HEK293 (cell line): ENCODE measurements at regions not wholly inside any gene's neighbourhood (a gene's known extent, or its start where the extent isn't known, plus 50 kb on each side); places are given as distances from the start of the nearest gene placed in this dataset.

Experiments used
- CTCF ChIA-PET: fragments of 350-600 bp; formaldehyde crosslinking; extraction: SDS; loops from one replicate; lab custom pipeline; 2021; ENCODE audit warnings: antibody characterized with exemption; lab: Yijun Ruan, JAX
- POLR2A ChIA-PET: fragments of 300-600 bp; formaldehyde crosslinking; extraction: SDS; loops from one replicate; lab custom pipeline; 2020; ENCODE audit warnings: antibody characterized with exemption, inconsistent platforms; lab: Yijun Ruan, JAX
- H3K27ac ChIP-seq: fragments of 200-500 bp; sonication (Bioruptor generic); 2 replicates; pipeline ENCODE4 v1.5.1; 2014; ENCODE audit warnings: low read depth, low read length, control low read depth, inconsistent platforms; ENCODE audit errors: extremely low read depth
- H3K36me3 ChIP-seq, 2 experiments: fragments of 200-500 bp in 1 of 2; sonication (Bioruptor generic) in 1 of 2; 1 replicate in 1 of 2; 2 replicates in 1 of 2; pipeline ENCODE4 v1.5.1; 2014 to 2017; ENCODE audit warnings: inconsistent platforms in 2 of 2, low read length in 2 of 2; ENCODE audit not compliant: control insufficient read depth in 2 of 2, insufficient read depth in 1 of 2
- H3K4me1 ChIP-seq: fragments of 200-500 bp; sonication (Bioruptor generic); 2 replicates; pipeline ENCODE4 v1.5.1; 2014; ENCODE audit warnings: mild to moderate bottlenecking, low read length, inconsistent platforms; ENCODE audit not compliant: control insufficient read depth, insufficient read depth
- H3K4me3 ChIP-seq: 2 replicates; pipeline ENCODE4 v1.5.1; 2011; ENCODE audit warnings: low read depth, mild to moderate bottlenecking, control low read depth, low read length, moderate library complexity
- H3K9me3 ChIP-seq: fragments of 200-500 bp; sonication (Bioruptor generic); 2 replicates; pipeline ENCODE4 v1.5.1; 2014; ENCODE audit warnings: low read depth, low read length, inconsistent platforms; ENCODE audit not compliant: control insufficient read depth, insufficient read depth
- CTCF ChIP-seq: fragments of 450-650 bp; formaldehyde crosslinking; IDR thresholded peaks from 2 replicates; pipeline ENCODE4 v1.5.1; 2016; ENCODE audit warnings: missing biosample characterization, missing genetic modification characterization
- RBAK ChIP-seq: fragments of 450-650 bp; formaldehyde crosslinking; IDR thresholded peaks from 2 replicates; pipeline ENCODE4 v1.5.1; 2016; ENCODE audit warnings: missing biosample characterization, missing genetic modification characterization
- SALL2 ChIP-seq: fragments of 450-650 bp; formaldehyde crosslinking; IDR thresholded peaks from 2 replicates; pipeline ENCODE4 v1.5.0; 2017; ENCODE audit warnings: missing biosample characterization, mild to moderate bottlenecking, missing genetic modification characterization, borderline replicate concordance
- SP3 ChIP-seq: fragments of 450-650 bp; formaldehyde crosslinking; IDR thresholded peaks from 2 replicates; pipeline ENCODE4 v1.5.1; 2016; ENCODE audit warnings: missing biosample characterization, missing genetic modification characterization
- TCF7L2 ChIP-seq: IDR thresholded peaks from 2 replicates; pipeline ENCODE4 v1.6.1; 2011; ENCODE audit warnings: low read depth, mild to moderate bottlenecking, inconsistent platforms, low read length, moderate library complexity, borderline replicate concordance
- WT1 ChIP-seq: fragments of 450-650 bp; formaldehyde crosslinking; IDR thresholded peaks from 2 replicates; pipeline ENCODE4 v1.5.1; 2016; ENCODE audit warnings: missing biosample characterization, missing genetic modification characterization
- ZBTB21 ChIP-seq: fragments of 450-650 bp; formaldehyde crosslinking; IDR thresholded peaks from 2 replicates; pipeline ENCODE4 v1.5.1; 2017; ENCODE audit warnings: missing biosample characterization, missing genetic modification characterization
- ZBTB6 ChIP-seq: fragments of 450-650 bp; formaldehyde crosslinking; IDR thresholded peaks from 2 replicates; pipeline ENCODE4 v1.5.1; 2017; ENCODE audit warnings: missing biosample characterization, missing genetic modification characterization
- ZBTB8A ChIP-seq: fragments of 450-650 bp; formaldehyde crosslinking; IDR thresholded peaks from 2 replicates; pipeline ENCODE4 v1.5.1; 2016; ENCODE audit warnings: missing biosample characterization, missing genetic modification characterization
- ZIC2 ChIP-seq: fragments of 450-650 bp; formaldehyde crosslinking; IDR thresholded peaks from 2 replicates; pipeline ENCODE4 v1.5.1; 2016; ENCODE audit warnings: missing biosample characterization, missing genetic modification characterization
- ZNF10 ChIP-seq: fragments of 450-650 bp; formaldehyde crosslinking; IDR thresholded peaks from 2 replicates; pipeline ENCODE4 v1.5.1; 2017; ENCODE audit warnings: missing biosample characterization, missing genetic modification characterization
- ZNF16 ChIP-seq: fragments of 450-650 bp; formaldehyde crosslinking; IDR thresholded peaks from 2 replicates; pipeline ENCODE4 v1.5.1; 2016; ENCODE audit warnings: low read depth, missing biosample characterization, missing genetic modification characterization
- ZNF391 ChIP-seq: fragments of 450-650 bp; formaldehyde crosslinking; IDR thresholded peaks from 2 replicates; pipeline ENCODE4 v1.5.1; 2016; ENCODE audit warnings: low read depth, missing biosample characterization, missing genetic modification characterization, borderline replicate concordance
- ZNF624 ChIP-seq: fragments of 450-650 bp; formaldehyde crosslinking; IDR thresholded peaks from 2 replicates; pipeline ENCODE4 v1.5.1; 2017; ENCODE audit warnings: missing biosample characterization, missing genetic modification characterization
- ZNF677 ChIP-seq: fragments of 450-650 bp; IDR thresholded peaks from 2 replicates; pipeline ENCODE4 v1.5.0; 2018; ENCODE audit warnings: missing biosample characterization, mild to moderate bottlenecking, missing genetic modification characterization, moderate library complexity
- ZNF76 ChIP-seq: fragments of 450-650 bp; formaldehyde crosslinking; IDR thresholded peaks from 2 replicates; pipeline ENCODE4; 2016; ENCODE audit warnings: low read depth, missing biosample characterization, missing genetic modification characterization, borderline replicate concordance
- TF ChIP-seq, protein P1 (sequence below): fragments of 450-650 bp; formaldehyde crosslinking; IDR thresholded peaks from 2 replicates; pipeline ENCODE4; 2016; ENCODE audit warnings: missing biosample characterization, missing genetic modification characterization
- TF ChIP-seq, protein P2 (sequence below): fragments of 450-650 bp; formaldehyde crosslinking; IDR thresholded peaks from 2 replicates; pipeline ENCODE4 v1.5.1; 2016; ENCODE audit warnings: missing biosample characterization, missing genetic modification characterization
- TF ChIP-seq, protein P3 (sequence below): fragments of 450-650 bp; formaldehyde crosslinking; IDR thresholded peaks from 2 replicates; pipeline ENCODE4 v1.5.1; 2016; ENCODE audit warnings: missing biosample characterization, missing genetic modification characterization, borderline replicate concordance

GRCh38 chr13:112205990-112206389 lies 139.0 kb downstream of the SOX1 start:
- ChIA-PET POLR2A (no interaction called here), CTCF (interaction anchor here (0.6 kb wide), 1 partner anchor 267 kb away, joined by 4 read pairs; no protein-coding TSS in a partner anchor)
- H3K4me3 ChIP-seq: no peak overlapping the region
- TF ChIP-seq, protein P1, sequence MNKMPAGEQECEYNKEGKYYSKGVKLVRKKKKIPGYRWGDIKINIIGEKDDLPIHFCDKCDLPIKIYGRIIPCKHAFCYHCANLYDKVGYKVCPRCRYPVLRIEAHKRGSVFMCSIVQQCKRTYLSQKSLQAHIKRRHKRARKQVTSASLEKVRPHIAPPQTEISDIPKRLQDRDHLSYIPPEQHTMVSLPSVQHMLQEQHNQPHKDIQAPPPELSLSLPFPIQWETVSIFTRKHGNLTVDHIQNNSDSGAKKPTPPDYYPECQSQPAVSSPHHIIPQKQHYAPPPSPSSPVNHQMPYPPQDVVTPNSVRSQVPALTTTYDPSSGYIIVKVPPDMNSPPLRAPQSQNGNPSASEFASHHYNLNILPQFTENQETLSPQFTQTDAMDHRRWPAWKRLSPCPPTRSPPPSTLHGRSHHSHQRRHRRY (tag by site-specific recombination): no peak
- TF ChIP-seq ZNF677 (no peak), ZNF16 (tag by site-specific recombination) (no peak), WT1 (no peak), ZNF76 (tag by site-specific recombination) (no peak), TCF7L2 (no peak), RBAK (tag by site-specific recombination) (no peak), ZIC2 (tag by site-specific recombination) (no peak), ZBTB8A (tag by site-specific recombination) (no peak), SP3 (tag by site-specific recombination) (no peak), ZBTB6 (no peak), ZNF391 (tag by site-specific recombination) (no peak), ZBTB21 (tag by site-specific recombination) (no peak), ZNF624 (no peak), SALL2 (tag by site-specific recombination) (no peak), CTCF (tag by site-specific recombination) (no peak), ZNF10 (tag by site-specific recombination) (no peak)
- TF ChIP-seq, protein P2, sequence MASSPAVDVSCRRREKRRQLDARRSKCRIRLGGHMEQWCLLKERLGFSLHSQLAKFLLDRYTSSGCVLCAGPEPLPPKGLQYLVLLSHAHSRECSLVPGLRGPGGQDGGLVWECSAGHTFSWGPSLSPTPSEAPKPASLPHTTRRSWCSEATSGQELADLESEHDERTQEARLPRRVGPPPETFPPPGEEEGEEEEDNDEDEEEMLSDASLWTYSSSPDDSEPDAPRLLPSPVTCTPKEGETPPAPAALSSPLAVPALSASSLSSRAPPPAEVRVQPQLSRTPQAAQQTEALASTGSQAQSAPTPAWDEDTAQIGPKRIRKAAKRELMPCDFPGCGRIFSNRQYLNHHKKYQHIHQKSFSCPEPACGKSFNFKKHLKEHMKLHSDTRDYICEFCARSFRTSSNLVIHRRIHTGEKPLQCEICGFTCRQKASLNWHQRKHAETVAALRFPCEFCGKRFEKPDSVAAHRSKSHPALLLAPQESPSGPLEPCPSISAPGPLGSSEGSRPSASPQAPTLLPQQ (tag by site-specific recombination): no peak
- TF ChIP-seq, protein P3, sequence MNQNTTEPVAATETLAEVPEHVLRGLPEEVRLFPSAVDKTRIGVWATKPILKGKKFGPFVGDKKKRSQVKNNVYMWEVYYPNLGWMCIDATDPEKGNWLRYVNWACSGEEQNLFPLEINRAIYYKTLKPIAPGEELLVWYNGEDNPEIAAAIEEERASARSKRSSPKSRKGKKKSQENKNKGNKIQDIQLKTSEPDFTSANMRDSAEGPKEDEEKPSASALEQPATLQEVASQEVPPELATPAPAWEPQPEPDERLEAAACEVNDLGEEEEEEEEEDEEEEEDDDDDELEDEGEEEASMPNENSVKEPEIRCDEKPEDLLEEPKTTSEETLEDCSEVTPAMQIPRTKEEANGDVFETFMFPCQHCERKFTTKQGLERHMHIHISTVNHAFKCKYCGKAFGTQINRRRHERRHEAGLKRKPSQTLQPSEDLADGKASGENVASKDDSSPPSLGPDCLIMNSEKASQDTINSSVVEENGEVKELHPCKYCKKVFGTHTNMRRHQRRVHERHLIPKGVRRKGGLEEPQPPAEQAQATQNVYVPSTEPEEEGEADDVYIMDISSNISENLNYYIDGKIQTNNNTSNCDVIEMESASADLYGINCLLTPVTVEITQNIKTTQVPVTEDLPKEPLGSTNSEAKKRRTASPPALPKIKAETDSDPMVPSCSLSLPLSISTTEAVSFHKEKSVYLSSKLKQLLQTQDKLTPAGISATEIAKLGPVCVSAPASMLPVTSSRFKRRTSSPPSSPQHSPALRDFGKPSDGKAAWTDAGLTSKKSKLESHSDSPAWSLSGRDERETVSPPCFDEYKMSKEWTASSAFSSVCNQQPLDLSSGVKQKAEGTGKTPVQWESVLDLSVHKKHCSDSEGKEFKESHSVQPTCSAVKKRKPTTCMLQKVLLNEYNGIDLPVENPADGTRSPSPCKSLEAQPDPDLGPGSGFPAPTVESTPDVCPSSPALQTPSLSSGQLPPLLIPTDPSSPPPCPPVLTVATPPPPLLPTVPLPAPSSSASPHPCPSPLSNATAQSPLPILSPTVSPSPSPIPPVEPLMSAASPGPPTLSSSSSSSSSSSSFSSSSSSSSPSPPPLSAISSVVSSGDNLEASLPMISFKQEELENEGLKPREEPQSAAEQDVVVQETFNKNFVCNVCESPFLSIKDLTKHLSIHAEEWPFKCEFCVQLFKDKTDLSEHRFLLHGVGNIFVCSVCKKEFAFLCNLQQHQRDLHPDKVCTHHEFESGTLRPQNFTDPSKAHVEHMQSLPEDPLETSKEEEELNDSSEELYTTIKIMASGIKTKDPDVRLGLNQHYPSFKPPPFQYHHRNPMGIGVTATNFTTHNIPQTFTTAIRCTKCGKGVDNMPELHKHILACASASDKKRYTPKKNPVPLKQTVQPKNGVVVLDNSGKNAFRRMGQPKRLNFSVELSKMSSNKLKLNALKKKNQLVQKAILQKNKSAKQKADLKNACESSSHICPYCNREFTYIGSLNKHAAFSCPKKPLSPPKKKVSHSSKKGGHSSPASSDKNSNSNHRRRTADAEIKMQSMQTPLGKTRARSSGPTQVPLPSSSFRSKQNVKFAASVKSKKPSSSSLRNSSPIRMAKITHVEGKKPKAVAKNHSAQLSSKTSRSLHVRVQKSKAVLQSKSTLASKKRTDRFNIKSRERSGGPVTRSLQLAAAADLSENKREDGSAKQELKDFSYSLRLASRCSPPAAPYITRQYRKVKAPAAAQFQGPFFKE: no peak
- no peaks in the 10 kb centered on the region for H3K4me1 ChIP-seq
- no peak overlapping the region for H3K27ac ChIP-seq
- no peaks in the 10 kb centered on the region for H3K36me3 ChIP-seq
- no peaks in the 10 kb centered on the region for H3K9me3 ChIP-seq
